HG03066 (cell line): ENCODE measurements at regions not wholly inside any gene's neighbourhood (a gene's known extent, or its start where the extent isn't known, plus 50 kb on each side); places are given as distances from the start of the nearest gene placed in this dataset.
A peak's percentile ranks its signal among the peaks of the same experiment; 100 is the strongest.

Experiments used
- ATAC-seq: cut with Tn5 transposase; IDR thresholded peaks from one replicate; pipeline ENCODE4 v1.9.1; 2021; ENCODE audit warnings: low read depth; ENCODE audit not compliant: unreplicated experiment

DNA sequence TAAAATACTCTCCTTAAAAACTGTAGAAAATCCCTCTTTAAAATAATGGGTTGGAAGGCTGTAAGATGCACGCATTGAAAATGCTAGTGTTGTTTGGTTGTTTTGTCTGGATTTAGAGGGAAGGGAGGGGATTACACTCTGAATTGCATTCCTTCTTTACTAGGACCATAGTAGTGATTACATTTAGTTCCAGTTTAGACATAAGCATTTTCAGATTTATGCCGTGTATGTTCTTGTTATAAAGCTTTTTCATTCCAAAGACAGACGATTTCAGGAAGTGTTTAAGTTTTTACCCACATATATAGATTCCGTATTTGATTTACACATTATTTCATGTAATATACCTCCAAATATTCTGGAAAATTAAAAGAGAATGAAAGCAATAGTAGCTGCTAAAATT is 538.4 kb downstream of the PTPRC start:
- ATAC-seq = no peak

DNA sequence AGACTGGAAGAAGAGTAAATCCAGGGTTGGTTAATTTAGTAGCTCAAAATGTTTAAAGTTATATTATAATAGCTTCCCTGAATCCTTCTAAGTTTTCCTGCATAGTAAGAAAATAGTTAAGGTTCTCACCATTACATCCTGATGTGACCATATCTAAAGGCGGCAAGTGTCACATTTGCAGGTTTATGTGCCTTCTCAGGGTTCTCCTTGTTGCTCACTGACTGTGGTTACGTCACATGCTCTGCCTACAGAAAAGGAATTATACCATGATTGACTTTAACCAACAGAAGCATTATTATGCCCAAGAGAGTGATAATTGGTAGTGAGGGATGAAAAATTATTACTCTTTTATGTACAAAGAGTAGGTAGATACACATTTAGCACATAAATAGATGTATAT is 539.8 kb downstream of the PTPRC start:
- no peak for ATAC-seq

DNA sequence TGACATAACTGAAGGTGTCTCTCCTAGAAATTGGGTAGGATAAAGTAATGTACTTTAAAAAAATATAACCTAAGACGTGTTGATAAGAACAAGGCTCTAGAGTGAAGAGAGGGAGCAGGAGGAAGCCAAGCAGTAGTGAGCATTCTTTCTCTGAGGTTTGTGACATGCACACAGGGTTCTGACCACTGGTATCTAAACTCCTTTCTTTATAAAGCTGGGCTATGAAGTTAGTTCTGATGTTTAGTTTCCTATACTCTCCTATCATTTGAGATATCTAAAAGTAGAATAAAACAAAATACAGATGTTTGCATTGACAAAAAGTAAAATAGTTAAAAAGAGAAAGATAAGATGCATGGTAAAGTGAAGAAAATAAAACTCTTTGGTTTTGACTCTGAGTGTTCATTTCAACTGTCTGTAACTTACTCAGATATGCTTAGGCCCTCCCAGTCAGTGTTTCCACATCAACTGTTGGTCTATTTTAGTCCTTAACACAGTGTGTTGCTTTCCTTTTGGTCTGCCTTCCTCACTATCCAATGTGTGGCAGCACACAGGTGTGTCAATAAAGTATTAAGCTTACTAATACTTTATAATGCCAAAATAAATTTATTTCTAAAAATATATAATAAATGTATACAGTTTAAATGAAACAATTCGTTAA is 543.5 kb downstream of the PTPRC start:
- ATAC-seq = no peak

DNA sequence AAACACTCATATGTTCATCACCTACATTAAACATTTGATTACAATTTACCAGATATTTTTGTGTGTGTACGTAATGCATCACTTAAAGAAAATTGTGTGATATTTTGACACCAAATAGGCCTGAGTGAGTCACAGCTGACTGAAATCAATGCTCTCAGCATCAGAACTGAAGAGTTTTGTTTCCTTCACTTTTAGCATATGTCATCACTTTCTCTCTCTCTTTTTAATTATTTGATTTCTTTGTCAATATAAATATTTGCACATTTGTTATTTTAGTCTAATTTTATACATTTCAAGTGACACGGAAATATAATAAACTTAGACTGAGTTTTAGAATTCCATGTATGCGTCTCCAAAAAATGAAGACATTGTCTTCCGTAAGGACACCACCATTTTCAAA is 545.3 kb downstream of the PTPRC start:
- no peak for ATAC-seq

DNA sequence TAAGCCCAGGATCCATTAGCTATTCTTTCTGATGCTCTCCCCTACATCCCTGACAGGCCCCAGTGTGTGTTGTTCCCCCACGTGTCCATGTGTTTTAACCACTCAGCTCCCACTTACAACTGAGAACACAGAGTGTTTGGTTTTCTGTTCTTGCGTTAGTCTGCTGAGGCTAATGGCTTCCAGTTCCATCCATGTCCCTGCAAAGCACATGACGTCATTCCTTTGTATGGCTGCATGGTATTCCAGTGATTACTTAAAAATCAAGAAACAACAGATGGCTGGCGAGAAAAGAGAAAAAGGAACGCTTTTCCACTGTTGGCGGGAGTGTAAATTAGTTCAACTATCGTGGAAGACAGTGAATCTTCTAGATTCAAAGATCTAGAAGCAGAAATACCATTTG is 556.0 kb downstream of the PTPRC start:
- ATAC-seq = no peak

DNA sequence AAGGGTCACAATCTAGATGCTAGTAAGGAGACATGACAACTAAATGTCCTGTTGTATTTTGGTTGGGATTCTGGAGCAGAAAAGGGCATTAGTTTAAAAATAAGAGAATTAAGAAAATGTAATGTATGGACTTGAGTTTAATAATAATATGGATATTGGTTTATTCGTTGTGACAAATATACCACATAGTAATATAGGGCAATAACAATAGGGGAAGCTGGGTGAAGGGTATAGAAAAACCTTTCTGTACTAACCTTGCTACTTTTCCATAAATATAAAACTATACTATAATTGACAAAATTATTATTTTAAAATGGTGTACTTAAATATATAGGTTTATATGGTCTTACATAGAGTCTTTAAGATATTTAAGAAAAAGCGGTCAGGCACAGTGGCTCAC is 558.9 kb downstream of the PTPRC start:
- ATAC-seq = no peak

DNA sequence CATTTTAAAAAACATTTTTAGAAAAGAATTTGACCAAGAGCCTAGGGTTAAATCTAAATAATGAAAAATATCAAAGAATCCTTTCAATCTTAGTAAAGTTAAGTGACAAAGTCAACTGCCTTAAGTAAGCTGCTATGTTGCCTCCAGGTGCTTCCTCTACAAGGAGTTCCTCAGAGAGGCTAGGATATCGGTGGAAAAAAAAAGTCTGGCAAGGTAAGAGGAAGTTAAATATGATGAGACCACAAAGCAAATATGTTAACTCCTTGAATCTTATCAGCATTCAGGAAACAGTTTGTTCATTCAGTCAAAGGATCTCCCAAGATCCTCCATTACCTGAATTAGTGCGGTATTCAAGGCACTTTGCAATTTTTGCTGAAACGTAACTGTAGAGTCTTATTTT is 563.5 kb downstream of the PTPRC start:
- no peak for ATAC-seq

DNA sequence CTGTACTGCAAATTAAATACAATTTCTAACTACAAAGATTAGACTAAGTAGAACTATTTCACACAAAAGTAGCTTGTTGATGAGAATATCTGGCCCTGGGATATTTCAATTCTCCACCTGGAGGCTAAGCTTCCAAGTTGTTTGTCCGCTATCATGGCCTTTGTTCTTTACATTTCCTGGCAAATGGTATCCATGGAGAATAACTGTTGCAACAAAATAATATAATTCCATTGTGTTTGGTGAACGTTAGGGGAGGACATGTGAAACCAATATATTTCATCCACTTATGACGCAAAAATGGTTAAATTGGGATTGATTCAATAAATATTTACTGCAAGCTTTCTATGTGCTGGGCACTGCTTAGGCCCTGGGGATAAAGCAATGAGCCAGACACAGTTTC is 565.4 kb downstream of the PTPRC start:
- ATAC-seq = no peak

DNA sequence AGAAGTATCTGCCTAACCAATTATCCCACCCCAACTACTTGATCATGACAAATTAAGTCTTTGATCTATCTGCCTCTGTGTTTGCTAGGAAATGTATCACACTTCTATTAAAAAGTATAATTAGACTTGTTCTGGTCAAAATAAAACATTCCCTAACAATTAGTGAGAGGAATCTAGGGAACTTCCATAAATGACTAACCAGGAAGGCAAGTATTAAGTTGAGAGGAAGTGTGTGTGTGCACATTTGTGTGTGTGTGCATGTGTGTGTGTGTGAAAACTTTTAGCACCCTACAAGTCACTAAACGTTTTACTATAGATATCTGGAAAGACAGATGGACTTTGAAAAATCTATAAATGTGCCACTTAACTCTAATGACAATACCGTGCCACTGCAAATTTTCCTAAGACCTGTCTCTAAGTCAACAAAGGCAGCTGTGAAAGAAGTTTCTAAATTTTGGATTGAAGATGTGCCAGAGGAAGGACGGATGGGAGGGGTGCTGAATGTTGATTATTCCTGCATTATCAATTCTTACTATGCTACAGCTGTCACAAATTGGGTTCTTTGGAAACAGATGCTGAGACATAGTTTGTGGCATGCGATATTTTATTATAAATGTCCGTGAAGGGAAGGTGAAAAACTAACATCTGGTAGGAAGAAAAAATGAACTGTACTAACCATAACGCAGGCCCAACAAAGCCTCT is 567.1 kb downstream of the PTPRC start:
- ATAC-seq = no peak

DNA sequence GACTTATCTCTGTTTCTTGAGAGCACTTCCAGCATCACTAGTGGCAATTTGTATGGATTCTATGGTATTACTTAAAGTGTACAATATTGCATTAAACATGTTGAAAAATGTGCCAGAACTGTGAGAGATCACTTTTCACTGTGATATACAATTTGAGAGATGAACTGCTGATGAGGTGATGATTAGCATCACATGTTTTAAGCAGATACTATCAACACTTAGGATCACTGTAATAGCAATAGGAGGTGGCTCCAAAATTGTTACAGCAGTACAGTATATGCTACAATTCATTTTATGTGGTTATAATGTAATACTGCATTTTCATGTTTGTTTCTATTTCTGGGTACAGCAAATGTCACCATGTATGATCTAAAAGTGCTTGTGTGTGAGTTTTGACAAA is 570.0 kb downstream of the PTPRC start:
- no peak for ATAC-seq

DNA sequence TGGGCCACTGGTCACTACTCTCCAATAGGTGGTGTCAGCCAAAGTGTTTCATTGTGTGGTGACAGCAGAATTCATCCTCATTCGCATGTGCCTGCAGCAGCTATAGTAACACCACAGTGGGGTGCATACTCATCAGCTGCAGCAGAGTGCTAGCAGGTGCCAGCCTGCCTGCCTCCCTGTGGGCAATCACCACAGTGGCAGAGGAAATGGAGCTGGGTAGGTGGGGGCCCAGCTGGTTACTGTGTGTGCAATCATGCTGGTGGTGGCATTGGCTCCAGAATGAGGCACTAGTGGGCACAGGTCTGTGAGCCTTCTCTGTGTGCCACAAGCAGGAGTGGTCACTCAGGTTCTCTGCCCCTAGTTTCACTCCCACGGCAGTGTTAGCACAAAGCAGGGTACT is 579.2 kb downstream of the PTPRC start:
- no peak for ATAC-seq

DNA sequence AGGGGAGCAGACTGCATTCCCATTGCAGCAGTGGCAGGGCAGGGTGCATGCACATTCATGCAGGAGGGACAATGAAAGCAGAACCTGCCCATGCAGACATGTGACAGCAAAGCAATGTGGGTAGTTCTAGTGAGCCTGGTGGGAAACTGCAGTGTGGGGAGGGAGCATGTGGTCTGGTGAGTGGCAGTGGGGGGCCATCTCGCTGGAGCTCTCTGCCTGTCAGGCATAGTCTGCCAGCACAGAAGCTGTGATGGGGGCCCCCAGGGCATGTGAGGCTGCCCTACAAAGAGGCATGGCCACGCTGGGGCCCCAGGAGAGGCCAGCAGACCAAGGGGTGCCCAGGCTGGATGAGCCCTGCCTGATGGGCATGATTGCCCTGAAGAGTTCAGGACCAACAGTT is 579.7 kb downstream of the PTPRC start:
- no peak for ATAC-seq

DNA sequence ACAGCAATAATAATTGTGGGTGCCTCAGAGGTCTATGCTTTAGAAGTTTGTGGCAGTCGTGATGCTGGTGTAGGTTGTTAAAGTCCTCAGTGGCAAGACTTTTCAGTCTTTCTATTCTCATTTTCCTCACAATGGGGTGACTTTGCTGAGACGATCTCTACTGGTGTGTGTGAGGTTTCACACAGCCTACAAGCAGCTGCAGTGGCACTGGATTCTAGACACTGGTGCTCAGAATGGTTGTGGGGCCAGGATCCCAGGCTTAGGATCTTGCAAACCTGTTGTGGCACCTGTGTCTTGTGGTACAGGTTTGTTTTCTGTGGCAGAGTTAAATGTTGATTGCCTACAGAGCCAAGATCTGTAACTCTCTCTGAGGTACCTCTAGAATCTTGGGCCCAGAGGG is 581.2 kb downstream of the PTPRC start:
- no peak for ATAC-seq

DNA sequence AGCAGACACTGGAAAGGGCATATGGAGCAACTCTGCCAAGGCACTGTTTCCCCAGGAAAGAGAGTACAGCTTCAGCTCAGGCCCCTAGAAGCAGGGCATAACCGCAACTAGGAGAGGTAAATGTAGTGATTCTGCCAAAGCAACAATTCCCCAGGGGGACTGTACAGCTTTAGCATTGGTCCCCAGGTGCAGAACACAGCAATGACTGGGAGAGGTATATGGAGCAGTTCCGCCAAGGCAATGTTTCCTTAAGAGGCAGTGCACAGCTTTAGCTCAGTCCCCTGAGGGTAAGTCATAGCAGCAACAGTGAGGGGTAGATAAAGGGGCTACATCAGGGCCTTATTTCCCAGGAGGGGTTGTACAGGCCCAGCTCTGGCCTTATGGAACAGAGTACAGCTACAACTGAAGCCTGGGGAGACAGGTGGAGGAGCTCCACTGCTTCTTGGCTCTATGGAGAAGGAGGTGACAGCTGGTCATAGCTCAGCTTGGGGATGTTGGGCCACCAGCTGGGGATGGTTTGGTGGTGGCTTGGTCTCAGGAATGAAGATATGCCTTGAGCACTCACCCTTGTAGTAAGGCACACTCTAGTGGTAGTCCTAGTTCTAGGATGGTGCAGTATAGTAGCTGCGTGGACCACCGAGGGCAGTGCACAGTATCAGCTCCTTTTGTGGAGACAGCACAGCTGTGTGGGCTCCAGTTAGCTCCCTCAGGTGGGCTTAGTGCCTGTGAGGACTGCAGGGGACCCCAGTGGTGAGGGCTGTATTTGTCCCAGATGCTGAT is 582.7 kb downstream of the PTPRC start:
- no peak for ATAC-seq

DNA sequence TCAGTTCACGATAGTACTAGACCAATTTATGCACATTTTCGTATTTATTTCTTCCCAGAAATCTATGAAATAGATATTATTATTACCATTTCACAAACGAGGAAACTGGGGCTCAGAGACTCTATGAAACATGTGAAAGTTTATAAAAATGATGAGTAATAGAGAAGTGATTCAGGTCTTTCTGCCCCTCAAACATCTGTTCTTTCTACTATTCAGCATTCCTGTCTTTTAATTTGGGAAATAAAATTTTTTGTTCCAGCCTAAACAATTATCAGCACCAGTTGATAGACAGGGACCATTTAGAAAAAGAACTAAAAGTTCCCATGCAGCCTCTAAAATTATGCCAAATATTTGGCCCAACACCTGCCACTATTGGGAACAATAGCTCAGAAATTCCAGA is 585.1 kb downstream of the PTPRC start:
- ATAC-seq = no peak

DNA sequence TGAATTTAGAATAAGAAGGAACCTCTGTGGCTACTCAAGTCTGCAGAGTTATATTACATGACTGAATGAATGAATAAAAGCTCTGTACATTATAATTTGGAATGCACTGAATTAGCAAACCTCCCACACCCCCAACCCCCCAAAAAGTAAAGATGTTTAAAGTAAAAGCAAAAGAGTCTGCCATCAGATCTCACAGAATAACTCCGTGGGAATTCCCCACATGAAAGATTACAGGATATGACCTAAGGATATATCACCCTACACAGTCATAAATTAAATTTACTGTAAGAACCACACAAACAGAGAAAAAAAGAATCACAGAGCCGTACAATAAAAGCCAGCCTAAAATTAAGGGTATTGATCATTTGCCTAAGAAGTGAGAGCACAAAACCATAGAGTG is 587.3 kb downstream of the PTPRC start:
- no peak for ATAC-seq

DNA sequence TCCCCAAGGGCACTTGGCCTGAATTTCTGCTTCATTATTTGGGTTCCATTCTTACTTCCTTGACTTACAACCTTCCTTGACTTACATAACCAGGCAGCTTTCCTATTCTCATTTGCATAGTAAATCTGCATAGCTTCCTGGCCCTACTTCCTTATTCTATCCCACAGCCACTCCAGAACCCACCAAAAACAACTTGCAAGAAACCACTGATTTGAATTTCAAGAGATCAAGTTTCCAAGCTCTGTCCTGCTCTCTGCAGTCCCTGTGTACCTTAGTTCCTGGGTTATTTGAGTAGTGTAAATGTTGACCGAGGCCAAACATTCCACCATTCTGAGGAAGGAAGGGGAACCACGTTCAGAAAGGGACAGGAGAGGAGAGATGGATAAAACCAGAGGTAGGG is 603.3 kb downstream of the PTPRC start:
- no peak for ATAC-seq

DNA sequence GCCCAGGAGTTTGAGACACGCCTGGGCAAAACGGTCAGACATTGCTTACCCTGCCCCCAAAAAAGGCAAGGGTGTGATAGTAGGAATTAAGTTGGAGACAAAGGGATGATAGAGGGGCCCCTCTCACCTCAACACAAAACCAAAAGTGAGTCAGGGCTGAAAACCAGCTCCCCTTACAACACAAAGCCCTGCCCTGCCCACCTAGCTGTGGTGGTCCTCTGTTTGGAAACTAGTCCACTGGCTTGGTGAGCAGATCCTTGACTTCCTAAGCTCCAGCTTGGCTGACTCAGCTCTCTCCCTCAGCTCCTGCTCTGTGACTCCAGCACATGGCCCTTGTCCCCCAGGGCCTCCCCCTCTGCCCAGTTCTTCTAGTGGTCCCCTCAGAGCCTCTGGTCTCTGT is 603.8 kb downstream of the PTPRC start:
- ATAC-seq = no peak

DNA sequence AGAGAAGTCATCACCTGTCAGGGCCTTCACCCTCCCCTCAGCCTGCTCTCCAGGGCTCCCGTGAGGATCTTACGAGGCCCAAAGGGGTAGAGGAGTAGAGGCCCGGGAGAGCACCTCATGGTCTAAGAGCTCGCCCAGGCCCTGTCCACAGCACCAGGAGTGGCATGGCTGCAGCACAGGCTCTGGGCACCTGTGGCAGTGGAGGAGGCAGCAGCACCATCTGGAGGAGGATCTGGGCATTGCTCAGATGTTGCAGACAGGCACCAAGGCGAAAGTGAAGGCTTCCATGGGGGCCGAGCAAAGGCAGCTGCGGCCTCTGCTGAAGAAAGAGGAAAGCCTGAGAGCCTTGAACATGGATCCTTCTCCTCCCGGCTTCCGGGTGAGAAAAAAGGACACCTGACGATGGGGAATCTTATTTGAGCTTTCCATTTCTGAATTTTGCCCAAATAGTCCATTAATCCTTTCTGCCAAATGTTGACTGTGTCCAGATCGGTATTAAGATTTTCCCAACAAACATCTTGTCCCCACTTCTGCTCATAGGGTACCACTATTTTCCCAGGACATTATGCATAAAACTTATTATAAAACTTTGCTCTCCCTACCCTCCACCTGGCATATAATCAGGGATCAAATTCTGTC is 604.7 kb downstream of the PTPRC start:
- peak; percentile 97 for ATAC-seq

DNA sequence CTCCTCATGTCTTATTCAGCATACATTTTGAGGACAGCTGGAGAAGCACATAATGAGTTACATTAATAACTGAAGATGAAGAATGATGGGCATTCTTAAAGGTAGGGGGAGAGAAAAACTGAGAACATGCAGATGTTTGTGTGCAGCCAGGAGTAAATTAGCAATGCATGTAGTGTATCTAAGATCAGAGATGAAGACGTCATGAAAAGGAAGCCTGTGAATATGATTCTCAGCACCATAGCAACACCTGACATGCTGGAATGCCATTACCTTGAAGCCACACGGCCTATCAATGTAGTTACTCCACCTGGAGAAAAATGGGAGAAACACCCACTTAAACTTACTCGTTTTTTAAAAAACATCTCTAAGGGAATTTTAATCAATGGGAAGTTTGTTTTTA is 607.1 kb downstream of the PTPRC start:
- ATAC-seq = no peak

DNA sequence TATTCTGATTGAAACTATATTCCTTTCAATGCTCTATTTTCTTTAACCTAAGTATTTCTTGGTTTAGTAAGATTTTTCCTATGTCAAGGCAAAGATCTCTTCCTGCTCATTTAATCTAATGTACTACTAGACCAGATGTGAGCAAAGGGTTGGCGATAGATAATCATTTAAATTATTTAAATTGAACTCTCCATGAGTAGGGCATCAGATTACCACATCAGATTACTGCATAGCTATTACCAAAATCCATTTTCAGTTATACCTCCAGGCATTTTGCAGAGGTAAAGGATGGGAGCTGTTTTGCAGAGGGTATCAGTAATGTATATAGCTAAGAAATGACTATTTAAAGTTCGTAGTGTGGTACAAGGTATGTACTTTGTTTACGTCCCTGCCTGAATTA is 607.9 kb downstream of the PTPRC start:
- no peak for ATAC-seq
